ENCODE measurements at regions not wholly inside any gene's neighbourhood (a gene's known extent, or its start where the extent isn't known, plus 50 kb on each side); places are given as distances from the start of the nearest gene placed in this dataset.

GRCh38 chr10:60627778-60628748 lies 150.2 kb upstream of the CDK1 start:
- Histone ChIP-seq H3K4me1 (ENCODE audit: control insufficient read depth, insufficient read depth, low read length) (no peaks in the 10 kb centered on the region), H3K9me3 (ENCODE audit: control insufficient read depth, insufficient read depth, low read length) (no peaks in the 10 kb centered on the region), H3K27ac (ENCODE audit: low read length) (no peak overlapping the region), H3K36me3 (ENCODE audit: control insufficient read depth, insufficient read depth, low read length) (no peaks in the 10 kb centered on the region), H3K27me3 (ENCODE audit: control insufficient read depth, insufficient read depth, low read length) (no peaks in the 10 kb centered on the region), H3K4me3 (ENCODE audit: low read length) (no peak overlapping the region)
- TF ChIP-seq CTCF (IDR thresholded peaks at IDR 0.05): no peak
- Mint-ChIP-seq H3K9me3 (no peaks in the 10 kb centered on the region), H3K36me3 (no peaks in the 10 kb centered on the region), H3K27ac (no peak overlapping the region), H3K27me3 (ENCODE audit: low read depth in 2 of 2) (peaks cover 4 to 8% of the 10 kb centered on the region in 2 donors), H3K4me1 (no peaks in the 10 kb centered on the region), H3K4me3 (no peak overlapping the region)
- no peak for DNase-seq
- 91% methylated on average over 6 of the region's 6 CpGs for WGBS (ENCODE audit: insufficient coverage)
- no peak for ATAC-seq
- intact Hi-C loops (cut with micrococcal nuclease): no loop called here

- WGBS (ENCODE audit: insufficient coverage): no CpG with 5 or more reads among the region's 1 CpG
- DNase-seq (no peak), ATAC-seq (no peak)
- intact Hi-C loops (cut with micrococcal nuclease): no loop called here
- Mint-ChIP-seq H3K4me3 (no peak overlapping the region), H3K27me3 (ENCODE audit: low read depth in 2 of 2) (peaks cover 4 to 8% of the 10 kb centered on the region in 2 donors), H3K9me3 (no peaks in the 10 kb centered on the region), H3K4me1 (no peaks in the 10 kb centered on the region), H3K36me3 (no peaks in the 10 kb centered on the region), H3K27ac (no peak overlapping the region)
- Histone ChIP-seq H3K27ac (ENCODE audit: low read length) (no peak overlapping the region), H3K27me3 (ENCODE audit: control insufficient read depth, insufficient read depth, low read length) (no peaks in the 10 kb centered on the region), H3K36me3 (ENCODE audit: control insufficient read depth, insufficient read depth, low read length) (no peaks in the 10 kb centered on the region), H3K9me3 (ENCODE audit: control insufficient read depth, insufficient read depth, low read length) (no peaks in the 10 kb centered on the region), H3K4me1 (ENCODE audit: control insufficient read depth, insufficient read depth, low read length) (no peaks in the 10 kb centered on the region), H3K4me3 (ENCODE audit: low read length) (no peak overlapping the region)
- no peak for TF ChIP-seq CTCF (IDR thresholded peaks at IDR 0.05)
Measured at GRCh38 chr10:60626037-60626436, 152.2 kb upstream of the CDK1 start.

- Histone ChIP-seq H3K4me3 (ENCODE audit: low read length) (no peak overlapping the region), H3K27ac (ENCODE audit: low read length) (no peak overlapping the region), H3K36me3 (ENCODE audit: control insufficient read depth, insufficient read depth, low read length) (no peaks in the 10 kb centered on the region), H3K4me1 (ENCODE audit: control insufficient read depth, insufficient read depth, low read length) (no peaks in the 10 kb centered on the region), H3K9me3 (ENCODE audit: control insufficient read depth, insufficient read depth, low read length) (no peaks in the 10 kb centered on the region), H3K27me3 (ENCODE audit: control insufficient read depth, insufficient read depth, low read length) (no peaks in the 10 kb centered on the region)
- H3K27ac Mint-ChIP-seq: no peak overlapping the region
- ATAC-seq (no peak), DNase-seq (no peak)
- H3K4me3 Mint-ChIP-seq: no peak overlapping the region
- 100% methylated on average over 1 of the region's 1 CpG for WGBS (ENCODE audit: insufficient coverage)
- H3K4me1 Mint-ChIP-seq: no peaks in the 10 kb centered on the region
- no peaks in the 10 kb centered on the region for H3K36me3 Mint-ChIP-seq
- no peaks in the 10 kb centered on the region for H3K9me3 Mint-ChIP-seq
- intact Hi-C loops (cut with micrococcal nuclease): no loop called here
- H3K27me3 Mint-ChIP-seq (ENCODE audit: low read depth in 2 of 2): no peaks in the 10 kb centered on the region
- no peak for TF ChIP-seq CTCF (IDR thresholded peaks at IDR 0.05)
Measured at GRCh38 chr10:60623627-60624026, 154.7 kb upstream of the CDK1 start.

Measured in natural killer cell (primary cell).